H7 (cell line): ENCODE measurements at regions not wholly inside any gene's neighbourhood (a gene's known extent, or its start where the extent isn't known, plus 50 kb on each side); places are given as distances from the start of the nearest gene placed in this dataset.
"Not testable (repeated sequence)": the region's sequence is repeated elsewhere in the genome, so short reads cannot be mapped to it uniquely, and the experiment has no call there.

ENCODE experiments used
- DNase-seq: peaks from one replicate; pipeline ENCODE4 v3.0.0; 2012
- H3K27me3 ChIP-seq: 2 replicates; pipeline ENCODE4 v1.6.0; 2011; ENCODE audit warnings: mild to moderate bottlenecking, low read length; ENCODE audit not compliant: control insufficient read depth, insufficient read depth
- H3K36me3 ChIP-seq: replicated peaks from 2 replicates; pipeline ENCODE4 v1.5.1; 2011; ENCODE audit warnings: low read length; ENCODE audit not compliant: control insufficient read depth, insufficient read depth
- H3K4me3 ChIP-seq: 2 replicates; pipeline ENCODE4 v1.5.1; 2011; ENCODE audit warnings: low read depth, mild to moderate bottlenecking, control low read depth, low read length, moderate library complexity; ENCODE audit not compliant: insufficient read depth

- Histone ChIP-seq H3K36me3 (no peaks in the 10 kb centered on the region), H3K27me3 (peaks cover 1% of the 10 kb centered on the region; the same call in 1 of the 2 replicates), H3K4me3 (no peak overlapping the region)
- no peak for DNase-seq
Measured at GRCh38 chr6:165769401-165769800, 106.4 kb upstream of the PDE10A start.

GRCh38 chr6:165768961-165769360, 105.9 kb upstream of the PDE10A start:
- Histone ChIP-seq H3K4me3 (no peak overlapping the region), H3K27me3 (peaks cover 1% of the 10 kb centered on the region; the same call in 1 of the 2 replicates), H3K36me3 (no peaks in the 10 kb centered on the region)
- DNase-seq: no peak

DNA sequence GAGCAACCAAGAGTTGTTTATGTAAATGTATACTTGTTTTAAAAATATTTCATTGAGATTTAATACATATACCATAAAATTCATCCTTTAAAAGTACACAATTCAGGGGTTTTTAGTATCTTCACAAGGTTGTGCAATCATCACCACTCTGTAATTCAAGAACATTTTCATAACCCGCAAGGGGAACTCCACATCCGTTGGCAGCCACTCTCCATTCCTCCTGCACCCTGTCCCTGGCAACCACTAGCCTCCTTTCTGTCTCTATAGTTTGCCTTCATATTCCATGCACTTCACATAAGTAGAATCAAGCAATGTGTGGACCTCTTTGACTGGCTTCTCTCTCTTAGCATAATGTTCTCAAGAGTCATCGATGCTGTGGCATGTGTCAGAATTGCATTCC, 104.2 kb upstream of the PDE10A start:
- H3K4me3 ChIP-seq: no peak overlapping the region
- no peaks in the 10 kb centered on the region for H3K36me3 ChIP-seq
- peaks cover 1% of the 10 kb centered on the region; the same call in 1 of the 2 replicates for H3K27me3 ChIP-seq
- no peak for DNase-seq

GRCh38 chr6:165766457-165766856, 103.4 kb upstream of the PDE10A start:
- H3K4me3 ChIP-seq: no peak overlapping the region
- DNase-seq: no peak
- H3K36me3 ChIP-seq: no peaks in the 10 kb centered on the region
- H3K27me3 ChIP-seq: peaks cover 1% of the 10 kb centered on the region; the same call in 1 of the 2 replicates

GRCh38 chr6:165766026-165766425, 103.0 kb upstream of the PDE10A start:
- Histone ChIP-seq H3K36me3 (no peaks in the 10 kb centered on the region), H3K4me3 (no peak overlapping the region), H3K27me3 (peaks cover 1% of the 10 kb centered on the region; the same call in 1 of the 2 replicates)
- no peak for DNase-seq

GRCh38 chr6:165765256-165765655, 102.2 kb upstream of the PDE10A start:
- not testable (repeated sequence) for H3K27me3 ChIP-seq, DNase-seq, H3K36me3 ChIP-seq, H3K4me3 ChIP-seq

DNA sequence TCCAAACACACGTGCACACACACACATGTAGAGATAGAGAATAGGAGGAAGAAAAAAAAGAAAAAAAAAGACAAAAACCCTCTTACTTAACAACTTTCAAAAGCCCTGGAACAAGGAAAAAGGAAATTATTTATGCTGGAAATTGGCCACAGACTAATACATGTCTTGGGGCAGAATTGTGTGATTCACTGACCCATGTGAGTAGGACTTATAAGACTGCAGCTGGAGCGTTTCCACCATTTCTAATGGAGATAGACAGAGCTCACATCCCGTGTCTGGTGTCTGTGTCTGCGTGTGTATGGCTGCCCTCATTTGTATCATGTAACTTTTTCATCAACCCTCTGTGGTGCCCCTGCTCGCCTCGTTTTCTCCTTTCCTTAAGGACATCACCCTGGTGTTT, 99.8 kb upstream of the PDE10A start:
- DNase-seq: no peak
- no peak overlapping the region for H3K4me3 ChIP-seq
- H3K36me3 ChIP-seq: no peaks in the 10 kb centered on the region
- H3K27me3 ChIP-seq: no peaks in the 10 kb centered on the region

DNA sequence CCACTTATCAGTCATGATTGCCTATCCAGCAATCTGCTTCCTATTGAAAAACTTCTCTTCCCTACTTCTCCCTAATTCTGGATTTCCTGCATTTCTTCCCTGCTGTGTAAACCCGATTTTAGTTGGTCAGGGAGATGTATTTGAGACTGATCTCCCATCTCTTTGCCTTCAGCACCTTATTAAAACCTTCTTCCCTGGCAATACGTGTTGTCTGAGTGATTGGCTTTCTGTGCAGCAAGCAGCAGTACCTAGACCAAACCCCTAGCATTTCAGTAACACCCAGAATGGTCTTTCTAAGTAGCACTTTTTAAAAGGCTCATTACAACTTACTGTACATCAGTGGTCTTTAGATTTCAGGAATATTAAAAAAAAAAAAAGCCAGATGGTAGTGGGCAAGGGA, 99.1 kb upstream of the PDE10A start:
- no peak for DNase-seq
- H3K27me3 ChIP-seq: no peaks in the 10 kb centered on the region
- no peaks in the 10 kb centered on the region for H3K36me3 ChIP-seq
- no peak overlapping the region for H3K4me3 ChIP-seq

- no peak overlapping the region for H3K4me3 ChIP-seq
- no peak for DNase-seq
- no peaks in the 10 kb centered on the region for H3K36me3 ChIP-seq
- no peaks in the 10 kb centered on the region for H3K27me3 ChIP-seq
Measured at GRCh38 chr6:165760803-165761185, 97.8 kb upstream of the PDE10A start.

GRCh38 chr6:165760126-165760802, 97.2 kb upstream of the PDE10A start:
- Histone ChIP-seq H3K4me3 (no peak overlapping the region), H3K27me3 (no peaks in the 10 kb centered on the region), H3K36me3 (no peaks in the 10 kb centered on the region)
- no peak for DNase-seq

DNA sequence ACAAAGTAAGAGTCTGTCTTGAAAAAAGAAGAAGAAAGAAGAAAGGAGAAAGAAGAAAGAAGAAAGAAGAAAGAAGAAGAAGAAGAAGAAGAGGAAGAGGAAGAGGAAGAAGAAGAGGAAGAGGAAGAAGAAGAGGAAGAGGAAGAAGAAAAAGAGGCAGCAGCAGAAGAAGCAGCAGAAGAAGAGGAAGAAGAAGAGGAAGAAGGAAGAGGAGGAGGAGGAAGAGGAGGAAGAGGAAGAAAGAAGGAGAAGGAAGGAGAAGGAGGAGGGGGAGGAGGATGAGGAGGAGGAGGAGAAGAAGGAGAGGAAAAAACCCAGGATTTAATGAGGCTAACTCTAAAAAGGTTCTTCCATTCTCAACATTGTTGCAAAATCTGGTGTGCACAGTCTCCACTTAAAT, 95.4 kb upstream of the PDE10A start:
- Histone ChIP-seq H3K4me3 (no peak overlapping the region), H3K27me3 (no peaks in the 10 kb centered on the region), H3K36me3 (no peaks in the 10 kb centered on the region)
- DNase-seq: no peak

- DNase-seq: peak; percentile 38
- no peaks in the 10 kb centered on the region for H3K27me3 ChIP-seq
- no peaks in the 10 kb centered on the region for H3K36me3 ChIP-seq
- no peak overlapping the region for H3K4me3 ChIP-seq
Measured at GRCh38 chr6:165755583-165755982, 92.5 kb upstream of the PDE10A start.

- H3K4me3 ChIP-seq: no peak overlapping the region
- H3K36me3 ChIP-seq: no peaks in the 10 kb centered on the region
- no peaks in the 10 kb centered on the region for H3K27me3 ChIP-seq
- no peak for DNase-seq
Measured at GRCh38 chr6:165753506-165753905, 90.5 kb upstream of the PDE10A start.

- H3K4me3 ChIP-seq: no peak overlapping the region
- no peak for DNase-seq
- H3K27me3 ChIP-seq: no peaks in the 10 kb centered on the region
- H3K36me3 ChIP-seq: no peaks in the 10 kb centered on the region
Measured at GRCh38 chr6:165752451-165752850, 89.4 kb upstream of the PDE10A start.

DNA sequence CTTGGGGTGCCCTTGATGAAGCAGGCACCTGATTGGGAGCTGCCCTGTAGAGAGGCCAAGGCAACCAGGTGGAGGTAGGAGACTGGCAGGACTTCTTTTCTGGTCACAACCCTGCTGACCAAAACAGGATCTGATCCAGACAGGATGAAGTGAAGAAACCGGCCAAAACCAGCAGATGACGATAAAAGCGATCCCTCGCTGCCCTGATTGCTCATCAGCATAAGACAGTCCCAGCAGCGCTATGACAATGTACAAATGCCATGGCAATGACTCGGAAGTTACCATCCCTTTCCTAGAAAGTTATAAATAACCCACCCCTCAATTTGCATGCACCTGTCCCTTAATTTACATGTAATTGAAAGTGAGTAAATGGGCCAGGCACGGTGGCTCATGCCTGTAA, 88.4 kb upstream of the PDE10A start:
- no peak overlapping the region for H3K4me3 ChIP-seq
- H3K27me3 ChIP-seq: no peaks in the 10 kb centered on the region
- no peaks in the 10 kb centered on the region for H3K36me3 ChIP-seq
- no peak for DNase-seq

DNA sequence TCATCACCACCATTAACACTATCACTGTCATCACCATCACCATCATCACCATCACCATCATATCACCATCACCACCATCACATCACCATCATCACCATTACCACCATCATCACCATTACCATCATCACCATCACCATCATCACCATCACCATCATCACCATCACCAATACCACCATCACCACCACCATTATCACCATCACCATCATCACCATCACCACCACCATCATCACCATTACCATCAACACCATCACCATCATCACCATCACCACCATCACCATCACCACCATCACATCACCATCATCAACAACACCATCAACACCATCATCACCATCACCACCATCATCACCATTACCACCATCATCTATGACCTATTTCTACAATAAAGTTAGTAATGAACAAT, 86.1 kb upstream of the PDE10A start:
- H3K4me3 ChIP-seq: no peak overlapping the region
- no peak for DNase-seq
- no peaks in the 10 kb centered on the region for H3K27me3 ChIP-seq
- H3K36me3 ChIP-seq: no peaks in the 10 kb centered on the region
